Germinal center (tissue), 1 donor: ENCODE measurements at regions not wholly inside any gene's neighbourhood (a gene's known extent, or its start where the extent isn't known, plus 50 kb on each side); places are given as distances from the start of the nearest gene placed in this dataset.
"Not testable (repeated sequence)": the region's sequence is repeated elsewhere in the genome, so short reads cannot be mapped to it uniquely, and the experiment has no call there.

Source experiments
- DNase-seq: peaks from one replicate; pipeline ENCODE4 v3.0.0; 2012; ENCODE audit warnings: mixed read lengths, low spot score

- no peak for DNase-seq
Measured at GRCh38 chr3:83251490-83251889, 1490.0 kb upstream of the GBE1 start.

- DNase-seq = no peak
Measured at GRCh38 chr3:83250613-83251012, 1489.2 kb upstream of the GBE1 start.

- DNase-seq = no peak
Measured at GRCh38 chr3:83248454-83248853, 1487.0 kb upstream of the GBE1 start.

GRCh38 chr3:83235180-83235814 lies 1473.9 kb upstream of the GBE1 start:
- DNase-seq = no peak

GRCh38 chr3:83233715-83234114 lies 1472.3 kb upstream of the GBE1 start:
- DNase-seq = no peak

- DNase-seq = no peak
Measured at GRCh38 chr3:83230841-83231240, 1469.4 kb upstream of the GBE1 start.

GRCh38 chr3:83230376-83230775 lies 1468.9 kb upstream of the GBE1 start:
- no peak for DNase-seq

GRCh38 chr3:83226751-83227150 lies 1465.3 kb upstream of the GBE1 start:
- DNase-seq = no peak

GRCh38 chr3:83224101-83224868 lies 1462.8 kb upstream of the GBE1 start:
- no peak for DNase-seq

- no peak for DNase-seq
Measured at GRCh38 chr3:83218383-83219200, 1457.1 kb upstream of the GBE1 start.

GRCh38 chr3:83217595-83218118 lies 1456.2 kb upstream of the GBE1 start:
- not testable (repeated sequence) for DNase-seq

GRCh38 chr3:83216919-83217594 lies 1455.6 kb upstream of the GBE1 start:
- DNase-seq = no peak

- DNase-seq = no peak
Measured at GRCh38 chr3:83195243-83195642, 1433.8 kb upstream of the GBE1 start.

GRCh38 chr3:83193526-83193925 lies 1432.1 kb upstream of the GBE1 start:
- no peak for DNase-seq

GRCh38 chr3:83189634-83190033 lies 1428.2 kb upstream of the GBE1 start:
- no peak for DNase-seq

- no peak for DNase-seq
Measured at GRCh38 chr3:83169473-83169872, 1408.0 kb upstream of the GBE1 start.

- no peak for DNase-seq
Measured at GRCh38 chr3:83150896-83151295, 1389.5 kb upstream of the GBE1 start.

- no peak for DNase-seq
Measured at GRCh38 chr3:83140983-83141382, 1379.5 kb upstream of the GBE1 start.

- DNase-seq = no peak
Measured at GRCh38 chr3:83131236-83131635, 1369.8 kb upstream of the GBE1 start.

- no peak for DNase-seq
Measured at GRCh38 chr3:83122774-83123350, 1361.4 kb upstream of the GBE1 start.

- no peak for DNase-seq
Measured at GRCh38 chr3:83093222-83093572, 1331.8 kb upstream of the GBE1 start.
